GM12892 (cell line): ENCODE measurements at regions not wholly inside any gene's neighbourhood (a gene's known extent, or its start where the extent isn't known, plus 50 kb on each side); places are given as distances from the start of the nearest gene placed in this dataset.

Experiments
- POLR2A ChIP-seq: IDR thresholded peaks from 2 replicates; pipeline ENCODE4 v1.6.1; 2011; ENCODE audit warnings: low read depth, low read length, control low read depth
- POLR2AphosphoS5 ChIP-seq: IDR thresholded peaks from 2 replicates; pipeline ENCODE4 v1.6.1; 2011; ENCODE audit warnings: low read depth, low read length, control low read depth
- TAF1 ChIP-seq: IDR thresholded peaks from 2 replicates; pipeline ENCODE4 v1.6.1; 2011; ENCODE audit warnings: low read depth, mild to moderate bottlenecking, control low read depth, low read length, borderline replicate concordance

DNA sequence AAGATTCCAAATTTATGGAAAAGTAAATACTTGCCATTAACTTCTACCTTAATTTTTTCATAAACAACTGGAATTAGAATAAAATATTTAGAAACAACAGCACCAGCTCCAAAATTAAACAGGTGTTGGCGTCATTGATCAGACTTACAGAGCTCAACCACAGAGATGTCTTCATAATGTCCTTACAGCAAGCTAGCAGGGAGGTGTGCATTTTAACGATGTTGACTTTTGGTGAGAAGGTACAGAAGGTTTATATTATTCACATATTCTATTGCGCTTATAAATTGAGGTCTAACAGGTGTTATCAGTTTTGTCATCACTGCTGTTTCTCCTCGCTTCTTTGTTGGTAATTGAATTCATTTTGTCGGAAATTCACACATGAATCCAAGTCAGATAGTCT, 226.2 kb upstream of the CA10 start:
- TF ChIP-seq POLR2A (no peak), POLR2AphosphoS5 (no peak), TAF1 (no peak)
